Motor neuron (in vitro differentiated cells): ENCODE measurements at regions not wholly inside any gene's neighbourhood (a gene's known extent, or its start where the extent isn't known, plus 50 kb on each side); places are given as distances from the start of the nearest gene placed in this dataset.
"Not testable (repeated sequence)": the region's sequence is repeated elsewhere in the genome, so short reads cannot be mapped to it uniquely, and the experiment has no call there.

Experiments
- ATAC-seq, 8 experiments: fragments of 200-7000 bp; cut with Tn5 transposase; replicated peaks in 6 of 8; 2 replicates each; pipeline ENCODE4 v1.8.0; 2021; ENCODE audit warnings: mild to moderate bottlenecking in 8 of 8, moderate library complexity in 8 of 8
- H3K27ac ChIP-seq, 2 donors: fragments of 250-450 bp; sonication (Bioruptor Pico); 2 replicates each; pipeline ENCODE4 v1.9.0; 2021; ENCODE audit warnings: antibody characterized with exemption in 2 of 2, mild to moderate bottlenecking in 2 of 2, moderate library complexity in 1 of 2
- H3K4me1 ChIP-seq, 2 donors: fragments of 250-450 bp; sonication (Bioruptor Pico); replicated peaks in 1 of 2; 2 replicates each; pipeline ENCODE4 v1.6.1; 2021; ENCODE audit warnings: antibody characterized with exemption in 2 of 2, mild to moderate bottlenecking in 2 of 2, moderate library complexity in 1 of 2
- H3K4me3 ChIP-seq, 5 donors: fragments of 250-450 bp; sonication (Bioruptor Pico); 2 replicates each; pipeline ENCODE4 v1.9.0; 2021; ENCODE audit warnings: antibody characterized with exemption in 5 of 5, mild to moderate bottlenecking in 5 of 5, moderate library complexity in 4 of 5
- WGBS, 10 experiments: fragments of 450-650 bp; shearing (Covaris generic); methylation state at CpG; one replicate each; pipeline ENCODE4 v1.0.0; 2022; 5-methylcytosine and 5-hydroxymethylcytosine counted together
- in situ Hi-C, 9 experiments: fragments of 400-800 bp; cut with MboI; loops; one replicate each; pipeline ENCODE4 v1.15.0; 2021; ENCODE audit warnings: low sequenced_read_pairs in 9 of 9, low pct_unique_long_range_greater_than_20kb in 2 of 9; ENCODE audit not compliant: unreplicated experiment in 9 of 9

GRCh38 chr12:62044450-62045135 is 215.6 kb upstream of the USP15 start:
- in situ Hi-C loops = no loop called here
- Histone ChIP-seq H3K4me3 (no peak overlapping the region), H3K4me1 (peaks cover 0 to 3% of the 10 kb centered on the region in 2 donors), H3K27ac (no peak overlapping the region)
- 6 to 93% (median 80%) methylated on average over 1 to 5 of the region's 5 CpGs for WGBS, 10 experiments
- no peak for ATAC-seq

- ATAC-seq = no peak
- H3K27ac ChIP-seq = no peak overlapping the region
- in situ Hi-C loops = no loop called here
- no peak overlapping the region for H3K4me3 ChIP-seq
- H3K4me1 ChIP-seq = peaks cover 0 to 3% of the 10 kb centered on the region in 2 donors
- 6 to 95% (median 41%) methylated on average over 2 of the region's 2 CpGs; no CpG with 5 or more reads in 3 of the 10 experiments for WGBS, 10 experiments
Observed at GRCh38 chr12:62045211-62045610, 215.0 kb upstream of the USP15 start.

DNA sequence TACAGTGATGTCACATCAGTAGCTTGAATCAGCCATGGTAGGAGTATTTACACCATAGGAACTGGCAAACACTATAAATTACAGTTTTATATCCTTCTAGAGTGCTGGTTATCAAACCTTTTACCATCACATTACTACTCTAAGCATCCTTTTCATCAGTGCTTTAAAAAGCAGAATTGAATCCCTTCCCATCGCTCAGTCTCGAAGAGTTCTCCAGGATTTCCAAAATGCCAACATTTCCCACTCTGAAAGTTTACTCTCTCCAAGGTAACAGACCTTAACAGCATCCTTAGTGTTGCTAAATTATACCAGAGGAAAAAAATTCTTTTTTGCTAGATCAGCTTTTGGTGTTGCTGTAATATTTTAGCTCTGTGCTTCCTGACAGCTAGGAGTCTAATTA is 209.4 kb upstream of the USP15 start:
- Histone ChIP-seq H3K4me3 (no peak overlapping the region), H3K4me1 (peaks cover 0 to 2% of the 10 kb centered on the region in 2 donors), H3K27ac (no peak overlapping the region)
- in situ Hi-C loops = no loop called here
- ATAC-seq = no peak
- WGBS, 10 experiments = 17 to 100% (median 98%) methylated on average over 1 to 2 of the region's 2 CpGs; no CpG with 5 or more reads in 2 of the 10 experiments

DNA sequence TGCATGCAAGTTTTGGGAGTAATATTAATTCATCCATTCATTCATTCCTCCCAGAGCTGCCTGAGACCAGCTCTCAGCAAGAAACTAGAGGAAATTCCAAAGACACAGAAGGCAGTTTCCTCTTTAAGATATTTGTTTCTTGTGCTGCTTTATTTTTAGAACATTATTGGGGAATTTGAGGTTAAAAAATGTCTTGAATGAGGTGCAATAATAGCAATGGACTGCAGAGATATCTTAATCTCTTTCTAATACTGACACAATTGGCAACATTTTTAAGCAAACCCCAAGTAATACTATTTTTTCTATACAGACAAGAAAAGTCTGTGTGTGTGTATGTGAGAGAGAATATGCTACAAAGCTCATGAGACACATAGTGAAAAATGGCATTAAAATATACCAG is 190.2 kb upstream of the USP15 start:
- no peak for ATAC-seq
- H3K27ac ChIP-seq = no peak overlapping the region
- in situ Hi-C loops = no loop called here

DNA sequence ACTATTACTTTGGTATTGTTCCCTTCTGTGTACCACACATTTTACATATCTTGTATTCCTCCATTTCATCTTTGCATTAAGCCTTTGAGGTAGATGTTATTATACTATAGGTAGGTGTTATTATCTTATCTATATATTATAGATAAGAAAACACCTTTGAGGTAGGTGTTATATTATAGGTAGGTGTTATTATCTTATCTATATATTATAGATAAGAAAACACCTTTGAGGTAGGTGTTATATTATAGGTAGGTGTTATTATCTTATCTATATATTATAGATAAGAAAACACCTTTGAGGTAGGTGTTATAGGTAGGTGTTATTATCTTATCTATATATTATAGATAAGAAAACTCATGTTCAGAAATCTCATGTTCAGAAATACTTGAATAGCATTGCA is 187.0 kb upstream of the USP15 start:
- in situ Hi-C loops, H3K27ac ChIP-seq, ATAC-seq, H3K4me1 ChIP-seq, H3K4me3 ChIP-seq: not testable (repeated sequence)

More for the DNA sequence above, 190.2 kb upstream of the USP15 start:
- Histone ChIP-seq H3K4me1 (peaks cover 0 to 5% of the 10 kb centered on the region in 2 donors), H3K4me3 (no peak overlapping the region)

DNA sequence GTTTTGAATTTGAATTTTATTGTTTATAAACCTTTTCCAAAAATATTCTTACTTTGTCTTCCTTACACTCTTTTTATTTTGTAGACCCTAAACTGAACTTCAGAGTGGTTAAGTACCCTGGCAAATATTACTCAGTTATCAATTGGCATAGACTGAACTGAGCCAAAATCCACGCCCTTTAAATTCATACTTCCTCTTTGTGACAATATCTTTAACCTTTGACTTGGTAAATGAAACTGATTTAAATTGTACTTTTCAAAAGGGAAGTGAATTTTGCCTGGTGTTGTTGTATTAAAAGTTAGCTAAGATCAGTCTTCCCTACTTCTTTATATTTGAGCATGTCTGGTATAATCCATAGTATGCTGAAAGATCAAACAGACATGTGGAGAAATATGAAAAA is 184.3 kb upstream of the USP15 start:
- Histone ChIP-seq H3K4me1 (no peaks in the 10 kb centered on the region), H3K27ac (no peak overlapping the region), H3K4me3 (no peak overlapping the region)
- no peak for ATAC-seq
- 0 to 100% (median 75%) methylated on average over 1 of the region's 1 CpG for WGBS, 10 experiments
- in situ Hi-C loops = no loop called here

- Histone ChIP-seq H3K27ac (no peak overlapping the region), H3K4me3 (no peak overlapping the region), H3K4me1 (no peaks in the 10 kb centered on the region)
- ATAC-seq = no peak
- WGBS, 10 experiments = 0 to 82% (median 45%) methylated on average over 1 to 5 of the region's 6 CpGs; no CpG with 5 or more reads in 3 of the 10 experiments
- in situ Hi-C loops = no loop called here
Observed at GRCh38 chr12:62078020-62078419, 182.2 kb upstream of the USP15 start.

GRCh38 chr12:62082448-62082847 is 177.8 kb upstream of the USP15 start:
- Histone ChIP-seq H3K4me3 (no peak overlapping the region), H3K4me1 (no peaks in the 10 kb centered on the region), H3K27ac (no peak overlapping the region)
- no peak for ATAC-seq
- in situ Hi-C loops = no loop called here
- 20 to 100% (median 100%) methylated on average over 1 of the region's 1 CpG; no CpG with 5 or more reads in 5 of the 10 experiments for WGBS, 10 experiments

DNA sequence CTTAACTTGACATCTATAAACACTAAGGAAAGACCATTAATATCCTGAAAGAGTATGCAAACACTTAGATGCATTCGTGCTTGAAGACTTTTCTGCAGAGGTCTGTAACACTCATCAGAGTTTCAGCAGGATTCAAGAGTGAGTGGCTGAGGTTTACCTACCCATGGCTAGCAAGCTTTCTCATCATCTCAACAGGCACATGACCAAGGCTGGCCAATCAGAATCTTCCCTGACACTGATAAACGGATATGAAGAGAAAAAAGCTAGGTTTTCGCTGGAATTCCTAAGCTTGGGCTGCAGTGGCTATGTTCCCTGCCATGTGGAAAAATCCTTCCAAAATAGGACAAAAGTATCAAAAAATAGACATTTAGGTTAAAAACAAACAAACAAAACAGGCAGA is 162.1 kb upstream of the USP15 start:
- Histone ChIP-seq H3K4me1 (no peaks in the 10 kb centered on the region), H3K4me3 (no peak overlapping the region), H3K27ac (no peak overlapping the region)
- ATAC-seq = no peak
- 36 to 100% (median 69%) methylated on average over 1 to 3 of the region's 3 CpGs; no CpG with 5 or more reads in 3 of the 10 experiments for WGBS, 10 experiments
- in situ Hi-C loops = no loop called here

GRCh38 chr12:62103748-62104147 is 156.5 kb upstream of the USP15 start:
- ATAC-seq = peak in 3 of 8 experiments; percentile 64 to 81 (median 77)
- Histone ChIP-seq H3K27ac (no peak overlapping the region), H3K4me3 (no peak overlapping the region), H3K4me1 (peaks cover 3 to 11% of the 10 kb centered on the region in 2 donors)
- in situ Hi-C loops = no loop called here

GRCh38 chr12:62106547-62107185 is 153.5 kb upstream of the USP15 start:
- peaks cover 3 to 11% of the 10 kb centered on the region in 2 donors for H3K4me1 ChIP-seq
- peak in 2 of 8 experiments; percentile 18 to 23 for ATAC-seq
- 13 to 40% (median 26%) methylated on average over 1 to 8 of the region's 8 CpGs for WGBS, 10 experiments
- no peak overlapping the region for H3K4me3 ChIP-seq
- in situ Hi-C loops = no loop called here
- H3K27ac ChIP-seq = no peak overlapping the region

DNA sequence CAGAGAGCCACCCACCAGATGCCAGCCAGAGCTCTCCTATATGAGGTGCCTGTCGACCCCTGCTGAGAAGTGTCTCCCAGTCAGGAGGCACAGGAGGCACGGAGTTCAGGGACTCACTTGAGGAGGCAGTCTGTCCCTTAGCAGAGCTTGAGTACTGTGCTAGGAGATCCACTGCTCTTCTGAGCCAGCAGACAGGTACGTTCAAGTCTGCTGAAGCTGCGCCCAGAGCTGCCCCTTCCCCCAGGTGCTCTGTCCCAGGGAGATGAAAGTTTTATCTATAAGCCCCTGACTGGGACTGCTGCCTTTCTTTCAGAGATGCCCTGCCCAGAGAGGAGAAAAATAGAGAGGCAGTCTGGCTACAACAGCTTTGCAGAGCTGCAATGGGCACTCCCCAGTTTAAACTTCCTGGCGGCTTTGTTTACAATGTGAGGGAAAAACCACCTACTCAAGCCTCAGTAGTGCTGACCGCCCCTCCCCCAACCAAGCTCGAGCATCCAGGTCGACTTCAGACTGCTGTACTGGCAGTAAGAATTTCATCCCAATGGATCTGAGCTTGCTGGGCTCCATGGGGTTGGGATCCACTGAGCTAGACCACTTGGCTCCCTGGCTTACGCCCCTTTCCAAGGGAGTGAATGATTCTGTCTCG is 146.7 kb upstream of the USP15 start:
- ATAC-seq = no peak
- H3K4me3 ChIP-seq = no peak overlapping the region
- in situ Hi-C loops = no loop called here
- WGBS, 10 experiments = 50 to 100% (median 67%) methylated on average over 1 to 6 of the region's 10 CpGs; no CpG with 5 or more reads in 3 of the 10 experiments
- no peak overlapping the region for H3K27ac ChIP-seq
- H3K4me1 ChIP-seq = no peaks in the 10 kb centered on the region

DNA sequence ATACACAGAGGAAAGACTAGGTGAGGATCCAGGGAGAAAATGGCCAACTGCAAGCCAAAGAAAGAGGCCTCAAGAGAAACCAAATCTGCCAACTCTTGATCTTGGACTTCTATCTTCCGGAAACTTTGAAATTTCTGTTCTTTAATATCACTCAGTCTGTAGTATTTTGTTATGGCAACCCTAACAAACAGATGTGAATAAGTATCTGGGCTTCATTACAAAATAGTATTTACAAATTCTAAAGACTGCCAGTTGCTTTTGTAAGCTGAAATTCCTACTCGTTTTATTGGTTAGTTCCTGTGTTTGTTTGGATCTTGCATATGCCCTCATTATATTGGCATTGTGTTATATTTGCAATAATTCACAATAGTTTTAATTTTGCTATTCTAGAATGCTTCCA is 143.2 kb upstream of the USP15 start:
- in situ Hi-C loops = no loop called here
- no peak for ATAC-seq
- no peak overlapping the region for H3K4me3 ChIP-seq
- 0 to 100% (median 80%) methylated on average over 1 to 2 of the region's 2 CpGs for WGBS, 10 experiments
- H3K27ac ChIP-seq = no peak overlapping the region
- H3K4me1 ChIP-seq = no peaks in the 10 kb centered on the region
